ENCODE measurements at regions not wholly inside any gene's neighbourhood (a gene's known extent, or its start where the extent isn't known, plus 50 kb on each side); places are given as distances from the start of the nearest gene placed in this dataset.

DNA sequence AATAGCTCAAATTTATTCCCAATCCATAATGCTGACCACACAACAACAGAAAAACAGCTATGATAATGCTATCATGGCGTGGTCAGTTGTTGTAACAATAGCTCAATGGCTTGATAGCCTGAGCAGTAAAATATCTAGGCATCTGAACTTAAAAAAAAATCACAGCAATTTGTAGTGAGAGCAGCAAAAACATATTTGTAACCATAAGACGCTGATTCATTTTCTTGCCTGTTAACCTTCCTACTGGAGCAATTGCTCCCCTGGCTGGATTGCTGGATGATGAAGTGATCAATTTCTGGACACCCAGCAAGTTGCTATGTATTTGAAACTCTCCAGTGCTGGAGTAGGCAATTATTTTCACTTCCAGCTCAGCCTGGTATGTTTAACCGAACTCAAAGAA is 115.1 kb downstream of the PCSK1 start:
- TF ChIP-seq, protein P1, sequence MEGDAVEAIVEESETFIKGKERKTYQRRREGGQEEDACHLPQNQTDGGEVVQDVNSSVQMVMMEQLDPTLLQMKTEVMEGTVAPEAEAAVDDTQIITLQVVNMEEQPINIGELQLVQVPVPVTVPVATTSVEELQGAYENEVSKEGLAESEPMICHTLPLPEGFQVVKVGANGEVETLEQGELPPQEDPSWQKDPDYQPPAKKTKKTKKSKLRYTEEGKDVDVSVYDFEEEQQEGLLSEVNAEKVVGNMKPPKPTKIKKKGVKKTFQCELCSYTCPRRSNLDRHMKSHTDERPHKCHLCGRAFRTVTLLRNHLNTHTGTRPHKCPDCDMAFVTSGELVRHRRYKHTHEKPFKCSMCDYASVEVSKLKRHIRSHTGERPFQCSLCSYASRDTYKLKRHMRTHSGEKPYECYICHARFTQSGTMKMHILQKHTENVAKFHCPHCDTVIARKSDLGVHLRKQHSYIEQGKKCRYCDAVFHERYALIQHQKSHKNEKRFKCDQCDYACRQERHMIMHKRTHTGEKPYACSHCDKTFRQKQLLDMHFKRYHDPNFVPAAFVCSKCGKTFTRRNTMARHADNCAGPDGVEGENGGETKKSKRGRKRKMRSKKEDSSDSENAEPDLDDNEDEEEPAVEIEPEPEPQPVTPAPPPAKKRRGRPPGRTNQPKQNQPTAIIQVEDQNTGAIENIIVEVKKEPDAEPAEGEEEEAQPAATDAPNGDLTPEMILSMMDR (IDR thresholded peaks at IDR 0.05; ENCODE audit: insufficient read depth, low read length), result no peak
- no peak for TF ChIP-seq POLR2AphosphoS5 (IDR thresholded peaks at IDR 0.05; ENCODE audit: low read depth)
